Stimulated activated CD4-positive, alpha-beta T cell treated with anti-CD3 and anti-CD28 coated beads, TNF-alpha, amount 100 ng/mL, for 24 hours (primary cell): ENCODE measurements at regions not wholly inside any gene's neighbourhood (a gene's known extent, or its start where the extent isn't known, plus 50 kb on each side); places are given as distances from the start of the nearest gene placed in this dataset.
"Not testable (repeated sequence)": the region's sequence is repeated elsewhere in the genome, so short reads cannot be mapped to it uniquely, and the experiment has no call there.

Experiments used
- DNase-seq, 3 experiments: peaks; one replicate each; pipeline ENCODE4 v3.0.0-alpha.2; 2020; ENCODE audit warnings: low read depth in 3 of 3

- DNase-seq, result no peak
These were observed 52.4 kb downstream of the ELAPOR2 start for GRCh38 chr7:87007038-87007437.

GRCh38 chr7:87004956-87005355 lies 54.5 kb downstream of the ELAPOR2 start:
- no peak for DNase-seq

DNA sequence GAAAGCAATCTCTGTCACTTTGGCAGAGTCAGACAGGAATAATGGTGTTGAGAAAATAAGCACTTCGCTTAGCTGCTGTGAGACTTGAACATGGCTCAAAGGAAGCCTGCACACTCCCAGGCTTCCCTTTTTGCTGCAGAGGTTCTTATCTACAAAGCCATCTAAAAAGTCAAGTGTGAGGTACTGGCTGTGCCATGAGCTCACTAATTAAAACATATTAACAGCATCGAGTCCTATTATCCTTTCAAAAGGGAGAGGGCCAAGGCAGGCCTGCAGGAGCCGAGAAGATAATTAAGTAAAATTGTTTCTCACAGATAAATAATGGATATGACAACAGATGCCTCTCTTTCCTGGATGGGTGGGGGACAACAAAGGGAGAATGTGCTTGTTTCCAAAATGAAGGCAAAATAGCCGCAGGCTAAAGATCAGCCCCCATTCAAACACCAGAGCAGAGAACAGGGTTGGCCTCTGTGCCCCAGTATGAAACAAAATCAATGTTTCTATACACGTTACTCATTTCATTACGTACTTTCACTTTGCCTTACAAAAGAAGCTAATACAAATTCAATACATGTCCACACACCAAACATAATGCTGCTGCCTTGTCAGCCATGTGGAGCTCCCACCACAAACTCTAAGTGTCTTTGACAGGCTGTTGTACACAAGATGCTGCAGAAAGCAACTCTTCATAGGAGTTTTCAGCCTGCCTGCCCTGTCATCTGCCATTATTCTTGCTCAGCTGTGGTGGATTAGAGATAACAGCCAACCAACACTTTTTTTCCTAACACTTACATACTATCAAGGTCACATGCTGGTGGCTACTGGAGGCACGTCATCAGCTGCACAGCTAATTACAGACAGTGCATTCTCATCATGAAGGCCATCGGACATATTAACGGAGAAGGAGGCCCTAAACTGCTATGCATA lies 55.3 kb downstream of the ELAPOR2 start:
- DNase-seq, result no peak

DNA sequence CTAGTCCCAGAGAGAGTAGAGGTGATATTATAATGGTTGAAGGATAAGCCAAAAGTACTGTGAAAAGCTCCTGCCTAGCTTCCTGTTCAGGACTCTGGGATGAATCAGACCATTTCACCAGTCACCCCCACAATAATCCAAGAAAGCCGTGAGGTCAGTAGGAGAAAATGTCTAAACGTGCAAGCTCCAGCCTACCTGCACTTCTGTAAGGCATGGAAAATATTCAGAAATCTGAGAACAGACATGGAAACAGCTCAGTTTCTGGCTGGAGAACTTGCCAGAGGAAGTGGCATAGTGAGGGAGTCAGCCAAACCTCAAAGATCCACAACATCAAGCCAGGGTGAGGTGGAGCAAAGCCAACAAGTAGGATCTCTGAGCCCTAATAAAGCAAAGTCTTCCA lies 58.2 kb downstream of the ELAPOR2 start:
- no peak for DNase-seq

- no peak for DNase-seq
These were observed 59.1 kb downstream of the ELAPOR2 start for GRCh38 chr7:87000344-87000743.

DNA sequence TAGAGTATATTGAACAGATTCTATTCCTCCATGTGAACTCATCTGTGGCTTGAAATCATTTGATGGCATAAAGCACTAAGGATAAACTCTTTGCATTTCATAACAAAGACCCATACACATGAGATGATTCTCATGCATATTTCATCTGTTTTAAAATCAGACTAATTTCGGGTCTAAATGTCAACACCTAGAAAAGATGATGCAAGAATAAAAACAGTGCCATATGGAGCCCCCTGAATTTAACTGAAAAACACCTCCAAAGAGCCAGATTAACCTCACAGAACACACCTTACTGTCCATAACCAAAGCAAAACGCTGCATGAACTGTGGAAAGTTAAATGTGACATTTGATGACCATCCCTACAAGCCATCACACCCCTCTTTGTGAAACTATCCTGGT lies 59.7 kb downstream of the ELAPOR2 start:
- no peak for DNase-seq

GRCh38 chr7:86995814-86996213 lies 63.6 kb downstream of the ELAPOR2 start:
- no peak for DNase-seq

- no peak for DNase-seq
These were observed 64.3 kb downstream of the ELAPOR2 start for GRCh38 chr7:86995052-86995725.

- no peak for DNase-seq
These were observed 67.7 kb downstream of the ELAPOR2 start for GRCh38 chr7:86991771-86992191.

GRCh38 chr7:86991093-86991769 lies 68.2 kb downstream of the ELAPOR2 start:
- no peak for DNase-seq

- DNase-seq, result no peak
These were observed 70.0 kb downstream of the ELAPOR2 start for GRCh38 chr7:86989407-86989806.

DNA sequence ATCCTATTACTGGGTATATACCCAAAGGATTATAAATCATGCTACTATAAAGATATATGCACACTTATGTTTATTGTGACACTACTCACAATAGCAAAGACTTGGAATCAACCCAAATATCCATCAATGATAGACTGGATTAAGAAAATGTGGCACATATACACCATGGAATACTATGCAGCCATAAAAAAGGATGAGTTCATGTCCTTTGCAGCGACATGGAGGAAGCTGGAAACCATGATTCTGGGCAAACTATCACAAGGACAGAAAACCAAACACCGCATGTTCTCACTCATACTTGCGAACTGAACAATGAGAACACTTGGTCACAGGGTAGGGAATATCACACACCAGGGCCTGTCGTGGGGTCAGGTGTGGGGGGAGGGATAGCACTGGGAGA lies 71.6 kb downstream of the ELAPOR2 start:
- not testable (repeated sequence) for DNase-seq

GRCh38 chr7:86987358-86987757 lies 72.1 kb downstream of the ELAPOR2 start:
- DNase-seq, result not testable (repeated sequence)

- DNase-seq, result not testable (repeated sequence)
These were observed 74.1 kb downstream of the ELAPOR2 start for GRCh38 chr7:86985342-86985741.

DNA sequence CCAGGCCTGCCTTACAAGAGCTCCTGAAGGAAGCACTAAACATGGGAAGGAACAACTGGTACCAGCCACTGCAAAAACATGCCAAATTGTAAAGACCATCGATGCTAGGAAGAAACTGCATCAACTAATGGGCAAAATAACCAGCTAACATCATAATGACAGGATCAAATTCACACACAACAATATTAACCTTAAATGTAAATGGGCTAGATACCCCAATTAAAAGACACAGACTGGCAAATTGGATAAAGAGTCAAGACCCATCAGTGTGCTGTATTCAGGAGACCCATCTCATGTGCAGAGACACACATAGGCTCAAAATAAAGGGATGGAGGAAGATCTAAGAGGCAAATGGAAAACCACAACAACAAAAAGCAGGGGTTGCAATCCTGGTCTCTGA lies 75.8 kb downstream of the ELAPOR2 start:
- DNase-seq, result not testable (repeated sequence)

DNA sequence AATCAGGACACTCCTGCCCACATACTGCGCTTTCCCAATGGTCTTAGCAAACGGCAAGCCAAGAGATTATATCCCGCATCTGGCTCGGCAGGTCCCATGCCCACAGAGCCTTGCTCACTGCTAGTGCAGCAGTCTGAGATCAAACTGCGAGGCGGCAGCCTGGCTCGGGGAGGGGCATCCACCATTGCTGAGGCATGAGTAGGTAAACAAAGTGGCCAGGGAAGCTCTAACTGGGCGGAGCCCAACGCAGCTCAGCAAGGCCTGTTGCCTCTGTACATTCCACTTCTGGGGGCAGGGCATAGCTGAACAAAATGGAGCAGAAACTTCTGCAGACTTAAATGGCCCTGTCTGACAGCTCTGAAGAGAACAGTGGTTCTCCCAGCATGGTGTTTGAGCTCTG lies 77.5 kb downstream of the ELAPOR2 start:
- not testable (repeated sequence) for DNase-seq

GRCh38 chr7:86981127-86981526 lies 78.3 kb downstream of the ELAPOR2 start:
- DNase-seq, result no peak

- DNase-seq, result no peak
These were observed 79.2 kb downstream of the ELAPOR2 start for GRCh38 chr7:86980223-86980622.

DNA sequence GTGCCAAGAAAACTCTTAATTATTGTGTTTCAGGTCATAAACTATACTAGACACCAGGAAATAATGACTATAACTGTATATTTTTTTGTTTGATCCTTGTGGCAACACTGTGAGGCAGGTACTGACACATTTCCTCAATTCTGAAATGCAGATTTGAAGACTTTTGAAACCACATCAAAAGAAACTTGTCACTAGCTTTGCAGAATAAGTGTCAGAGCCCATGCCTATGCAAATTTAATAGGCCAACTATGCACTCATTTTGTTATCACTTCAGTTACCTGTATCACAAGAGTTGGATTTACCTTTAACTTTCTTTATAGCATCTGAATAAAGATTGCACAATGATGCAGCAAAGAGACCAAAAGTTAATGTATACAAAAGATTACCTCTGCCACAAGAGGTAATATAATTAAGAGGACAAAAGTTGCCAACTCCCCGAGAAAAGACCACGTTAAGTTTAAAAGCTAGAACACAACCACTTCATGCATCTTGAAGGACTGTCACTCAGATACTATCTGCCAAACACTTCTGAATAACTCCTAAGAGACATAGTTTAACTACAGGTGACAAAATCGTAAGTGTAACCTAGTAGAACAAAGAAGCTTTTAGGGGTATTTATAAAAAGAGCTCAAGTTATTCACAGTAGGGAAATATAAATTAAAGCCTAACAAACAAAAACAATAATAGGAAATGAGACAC lies 80.5 kb downstream of the ELAPOR2 start:
- no peak for DNase-seq

GRCh38 chr7:86976958-86977357 lies 82.5 kb downstream of the ELAPOR2 start:
- DNase-seq, result no peak

DNA sequence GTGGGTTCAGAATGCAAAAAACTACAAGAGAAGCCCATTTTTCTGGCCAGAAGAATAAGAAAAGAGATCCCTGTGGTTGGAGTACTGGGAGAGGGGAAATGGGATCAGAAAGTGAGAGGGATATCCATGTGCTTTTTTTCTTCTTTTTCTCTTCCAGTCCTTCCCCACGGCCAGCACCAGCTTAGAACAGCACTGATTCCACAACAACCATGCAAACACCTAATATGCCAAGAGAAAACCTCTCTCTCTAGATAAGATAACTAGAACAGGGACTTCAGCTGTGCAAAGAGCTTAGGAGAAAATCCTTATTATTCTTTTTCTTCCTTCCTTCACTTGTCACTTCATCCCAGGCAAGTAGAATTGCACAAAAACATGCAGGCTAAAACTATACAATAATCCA lies 83.5 kb downstream of the ELAPOR2 start:
- DNase-seq, result no peak

GRCh38 chr7:86975449-86975848 lies 84.0 kb downstream of the ELAPOR2 start:
- no peak for DNase-seq
